GM12878 (cell line): ENCODE measurements at regions not wholly inside any gene's neighbourhood (a gene's known extent, or its start where the extent isn't known, plus 50 kb on each side); places are given as distances from the start of the nearest gene placed in this dataset.
"Not testable (repeated sequence)": the region's sequence is repeated elsewhere in the genome, so short reads cannot be mapped to it uniquely, and the experiment has no call there.

Source experiments
- BACH1 ChIP-seq: fragments of 450-650 bp; IDR thresholded peaks from 2 replicates; pipeline ENCODE4 v1.6.1; 2017; ENCODE audit warnings: mild to moderate bottlenecking, borderline replicate concordance
- CHD2 ChIP-seq: IDR thresholded peaks from 2 replicates; pipeline ENCODE4 v1.6.1; 2011; ENCODE audit warnings: low read depth, low read length, improper control_type of control experiment, borderline replicate concordance
- POLR2A ChIP-seq: IDR thresholded peaks from 2 replicates; pipeline ENCODE4 v1.6.1; 2011; ENCODE audit warnings: low read depth, mild to moderate bottlenecking, low read length
- SREBF2 ChIP-seq: IDR thresholded peaks from 2 replicates; pipeline ENCODE4 v1.6.1; 2012; ENCODE audit warnings: mild to moderate bottlenecking, low read length
- TAF1 ChIP-seq: IDR thresholded peaks from 2 replicates; pipeline ENCODE4 v1.6.1; 2011; ENCODE audit warnings: mild to moderate bottlenecking, low read depth, low read length, borderline replicate concordance
- YBX1 ChIP-seq: fragments of 450-650 bp; IDR thresholded peaks from 2 replicates; pipeline ENCODE4 v1.6.1; 2016; ENCODE audit warnings: antibody characterized with exemption
- TF ChIP-seq, protein P1 (sequence below): fragments of 450-650 bp; IDR thresholded peaks from 2 replicates; pipeline ENCODE4 v1.6.1; 2018; ENCODE audit warnings: mild to moderate bottlenecking, low read depth, moderate library complexity; ENCODE audit not compliant: partially characterized antibody
- TF ChIP-seq, protein P2 (sequence below): IDR thresholded peaks from 2 replicates; pipeline ENCODE4 v1.6.1; 2012; ENCODE audit warnings: low read depth, low read length, improper control_type of control experiment
- TF ChIP-seq, protein P3 (sequence below), 3 experiments: IDR thresholded peaks in 2 of 3; conservative IDR thresholded peaks in 1 of 3; 2 replicates each; pipeline ENCODE4 v1.5.1; 2011; ENCODE audit warnings: low read depth in 3 of 3, low read length in 3 of 3, mild to moderate bottlenecking in 3 of 3, control low read depth in 2 of 3, moderate library complexity in 2 of 3, inconsistent platforms in 1 of 3, mixed read lengths in 1 of 3; ENCODE audit not compliant: control insufficient read depth in 2 of 3, insufficient read depth in 1 of 3; ENCODE audit errors: extremely low read depth in 1 of 3
- TF ChIP-seq, protein P4 (sequence below): IDR thresholded peaks from 2 replicates; pipeline ENCODE4 v1.6.1; 2012; ENCODE audit warnings: mild to moderate bottlenecking, low read depth, low read length

DNA sequence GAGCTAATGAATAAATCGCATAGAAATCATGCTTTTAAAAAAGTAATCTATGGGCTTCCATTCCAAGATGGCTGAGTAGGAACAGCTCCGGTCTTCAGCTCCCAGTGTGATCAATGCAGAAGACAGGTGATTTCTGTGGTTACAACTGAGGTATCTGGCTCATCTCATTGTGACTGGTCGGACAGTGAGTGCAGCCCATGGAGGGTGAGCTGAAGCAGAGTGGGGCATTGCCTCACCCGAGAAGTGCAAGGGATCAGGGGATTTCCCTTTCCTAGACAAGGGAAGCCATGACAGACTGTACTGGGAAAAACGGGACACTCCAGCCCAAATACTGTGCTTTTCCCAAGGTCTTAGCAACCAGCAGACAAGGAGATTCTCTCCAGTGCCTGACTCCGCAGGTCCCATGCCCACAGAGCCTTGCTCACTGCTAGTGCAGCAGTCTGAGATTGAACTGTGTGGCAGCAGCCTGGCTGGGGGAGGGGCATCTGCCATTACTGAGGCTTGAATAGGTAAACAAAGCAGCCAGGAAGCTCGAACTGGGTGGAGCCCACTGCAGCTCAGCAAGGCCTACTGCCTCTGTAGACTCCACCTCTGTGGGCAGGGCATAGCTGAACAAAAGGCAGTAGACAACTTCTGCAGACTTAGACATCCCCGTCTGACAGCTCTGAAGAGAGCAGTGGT lies 61.5 kb upstream of the PLAAT1 start:
- not testable (repeated sequence) for TF ChIP-seq POLR2A, CHD2, YBX1, TAF1, BACH1, SREBF2
- TF ChIP-seq, protein P1, sequence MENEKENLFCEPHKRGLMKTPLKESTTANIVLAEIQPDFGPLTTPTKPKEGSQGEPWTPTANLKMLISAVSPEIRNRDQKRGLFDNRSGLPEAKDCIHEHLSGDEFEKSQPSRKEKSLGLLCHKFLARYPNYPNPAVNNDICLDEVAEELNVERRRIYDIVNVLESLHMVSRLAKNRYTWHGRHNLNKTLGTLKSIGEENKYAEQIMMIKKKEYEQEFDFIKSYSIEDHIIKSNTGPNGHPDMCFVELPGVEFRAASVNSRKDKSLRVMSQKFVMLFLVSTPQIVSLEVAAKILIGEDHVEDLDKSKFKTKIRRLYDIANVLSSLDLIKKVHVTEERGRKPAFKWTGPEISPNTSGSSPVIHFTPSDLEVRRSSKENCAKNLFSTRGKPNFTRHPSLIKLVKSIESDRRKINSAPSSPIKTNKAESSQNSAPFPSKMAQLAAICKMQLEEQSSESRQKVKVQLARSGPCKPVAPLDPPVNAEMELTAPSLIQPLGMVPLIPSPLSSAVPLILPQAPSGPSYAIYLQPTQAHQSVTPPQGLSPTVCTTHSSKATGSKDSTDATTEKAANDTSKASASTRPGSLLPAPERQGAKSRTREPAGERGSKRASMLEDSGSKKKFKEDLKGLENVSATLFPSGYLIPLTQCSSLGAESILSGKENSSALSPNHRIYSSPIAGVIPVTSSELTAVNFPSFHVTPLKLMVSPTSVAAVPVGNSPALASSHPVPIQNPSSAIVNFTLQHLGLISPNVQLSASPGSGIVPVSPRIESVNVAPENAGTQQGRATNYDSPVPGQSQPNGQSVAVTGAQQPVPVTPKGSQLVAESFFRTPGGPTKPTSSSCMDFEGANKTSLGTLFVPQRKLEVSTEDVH, result not testable (repeated sequence)
- TF ChIP-seq, protein P2, sequence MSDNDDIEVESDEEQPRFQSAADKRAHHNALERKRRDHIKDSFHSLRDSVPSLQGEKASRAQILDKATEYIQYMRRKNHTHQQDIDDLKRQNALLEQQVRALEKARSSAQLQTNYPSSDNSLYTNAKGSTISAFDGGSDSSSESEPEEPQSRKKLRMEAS, result not testable (repeated sequence)
- TF ChIP-seq, protein P3, sequence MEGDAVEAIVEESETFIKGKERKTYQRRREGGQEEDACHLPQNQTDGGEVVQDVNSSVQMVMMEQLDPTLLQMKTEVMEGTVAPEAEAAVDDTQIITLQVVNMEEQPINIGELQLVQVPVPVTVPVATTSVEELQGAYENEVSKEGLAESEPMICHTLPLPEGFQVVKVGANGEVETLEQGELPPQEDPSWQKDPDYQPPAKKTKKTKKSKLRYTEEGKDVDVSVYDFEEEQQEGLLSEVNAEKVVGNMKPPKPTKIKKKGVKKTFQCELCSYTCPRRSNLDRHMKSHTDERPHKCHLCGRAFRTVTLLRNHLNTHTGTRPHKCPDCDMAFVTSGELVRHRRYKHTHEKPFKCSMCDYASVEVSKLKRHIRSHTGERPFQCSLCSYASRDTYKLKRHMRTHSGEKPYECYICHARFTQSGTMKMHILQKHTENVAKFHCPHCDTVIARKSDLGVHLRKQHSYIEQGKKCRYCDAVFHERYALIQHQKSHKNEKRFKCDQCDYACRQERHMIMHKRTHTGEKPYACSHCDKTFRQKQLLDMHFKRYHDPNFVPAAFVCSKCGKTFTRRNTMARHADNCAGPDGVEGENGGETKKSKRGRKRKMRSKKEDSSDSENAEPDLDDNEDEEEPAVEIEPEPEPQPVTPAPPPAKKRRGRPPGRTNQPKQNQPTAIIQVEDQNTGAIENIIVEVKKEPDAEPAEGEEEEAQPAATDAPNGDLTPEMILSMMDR (IDR thresholded peaks at IDR 0.05 in 2 of 3, conservative IDR thresholded peaks at IDR 0.05 in 1 of 3; ENCODE audit: control insufficient read depth in 2 of 3, extremely low read depth in 1 of 3, insufficient read depth in 1 of 3, low read depth in 3 of 3, low read length in 3 of 3), result not testable (repeated sequence)
- TF ChIP-seq, protein P4, sequence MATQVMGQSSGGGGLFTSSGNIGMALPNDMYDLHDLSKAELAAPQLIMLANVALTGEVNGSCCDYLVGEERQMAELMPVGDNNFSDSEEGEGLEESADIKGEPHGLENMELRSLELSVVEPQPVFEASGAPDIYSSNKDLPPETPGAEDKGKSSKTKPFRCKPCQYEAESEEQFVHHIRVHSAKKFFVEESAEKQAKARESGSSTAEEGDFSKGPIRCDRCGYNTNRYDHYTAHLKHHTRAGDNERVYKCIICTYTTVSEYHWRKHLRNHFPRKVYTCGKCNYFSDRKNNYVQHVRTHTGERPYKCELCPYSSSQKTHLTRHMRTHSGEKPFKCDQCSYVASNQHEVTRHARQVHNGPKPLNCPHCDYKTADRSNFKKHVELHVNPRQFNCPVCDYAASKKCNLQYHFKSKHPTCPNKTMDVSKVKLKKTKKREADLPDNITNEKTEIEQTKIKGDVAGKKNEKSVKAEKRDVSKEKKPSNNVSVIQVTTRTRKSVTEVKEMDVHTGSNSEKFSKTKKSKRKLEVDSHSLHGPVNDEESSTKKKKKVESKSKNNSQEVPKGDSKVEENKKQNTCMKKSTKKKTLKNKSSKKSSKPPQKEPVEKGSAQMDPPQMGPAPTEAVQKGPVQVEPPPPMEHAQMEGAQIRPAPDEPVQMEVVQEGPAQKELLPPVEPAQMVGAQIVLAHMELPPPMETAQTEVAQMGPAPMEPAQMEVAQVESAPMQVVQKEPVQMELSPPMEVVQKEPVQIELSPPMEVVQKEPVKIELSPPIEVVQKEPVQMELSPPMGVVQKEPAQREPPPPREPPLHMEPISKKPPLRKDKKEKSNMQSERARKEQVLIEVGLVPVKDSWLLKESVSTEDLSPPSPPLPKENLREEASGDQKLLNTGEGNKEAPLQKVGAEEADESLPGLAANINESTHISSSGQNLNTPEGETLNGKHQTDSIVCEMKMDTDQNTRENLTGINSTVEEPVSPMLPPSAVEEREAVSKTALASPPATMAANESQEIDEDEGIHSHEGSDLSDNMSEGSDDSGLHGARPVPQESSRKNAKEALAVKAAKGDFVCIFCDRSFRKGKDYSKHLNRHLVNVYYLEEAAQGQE, result not testable (repeated sequence)
